ENCODE measurements at regions not wholly inside any gene's neighbourhood (a gene's known extent, or its start where the extent isn't known, plus 50 kb on each side); places are given as distances from the start of the nearest gene placed in this dataset.
"Not testable (repeated sequence)": the region's sequence is repeated elsewhere in the genome, so short reads cannot be mapped to it uniquely, and the experiment has no call there.

DNA sequence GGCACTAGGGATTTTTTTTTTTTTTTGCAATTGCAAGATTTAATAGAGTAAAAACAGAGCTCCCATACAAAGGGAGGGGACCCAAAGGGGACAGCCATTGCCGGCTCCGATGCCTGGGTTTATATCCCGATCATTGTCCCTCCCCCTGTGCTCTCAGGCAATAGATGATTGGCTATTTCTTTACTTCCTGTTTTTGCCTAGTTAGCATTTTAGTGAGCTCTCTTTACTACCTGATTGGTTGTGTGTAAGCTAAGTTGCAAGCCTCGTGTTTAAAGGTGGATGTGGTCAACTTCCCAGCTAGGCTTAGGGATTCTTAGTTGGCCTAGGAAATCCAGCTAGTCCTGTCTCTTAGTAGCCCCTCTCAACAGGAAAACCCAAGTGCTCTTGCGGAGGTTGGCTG lies 148.2 kb upstream of the TNFAIP3 start:
- TF ChIP-seq, protein P1, sequence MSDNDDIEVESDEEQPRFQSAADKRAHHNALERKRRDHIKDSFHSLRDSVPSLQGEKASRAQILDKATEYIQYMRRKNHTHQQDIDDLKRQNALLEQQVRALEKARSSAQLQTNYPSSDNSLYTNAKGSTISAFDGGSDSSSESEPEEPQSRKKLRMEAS (IDR thresholded peaks at IDR 0.05): not testable (repeated sequence)
- not testable (repeated sequence) for TF ChIP-seq CTCF (IDR thresholded peaks at IDR 0.05; ENCODE audit: low read depth, low read length, missing input control); RAD21 (IDR thresholded peaks at IDR 0.05); SP1 (IDR thresholded peaks at IDR 0.05); YY1 (IDR thresholded peaks at IDR 0.05); EGR1 (IDR thresholded peaks at IDR 0.05; ENCODE audit: low read depth in 2 of 2); TAF1 (conservative IDR thresholded peaks at IDR 0.05); REST (IDR thresholded peaks at IDR 0.05)
